ENCODE measurements at regions not wholly inside any gene's neighbourhood (a gene's known extent, or its start where the extent isn't known, plus 50 kb on each side); places are given as distances from the start of the nearest gene placed in this dataset.

- DNase-seq, result no peak
- POLR2A ChIA-PET, result no interaction called here
- intact Hi-C loops (cut with micrococcal nuclease), result no loop called here
- H3K27ac Mint-ChIP-seq, result no peak overlapping the region
- no peaks in the 10 kb centered on the region for H3K36me3 Mint-ChIP-seq
- peaks cover 11% of the 10 kb centered on the region for H3K27me3 Mint-ChIP-seq
- no peaks in the 10 kb centered on the region for H3K9me3 Mint-ChIP-seq
- H3K4me3 Mint-ChIP-seq, result no peak overlapping the region
- H3K4me1 Mint-ChIP-seq (ENCODE audit: low read depth), result no peaks in the 10 kb centered on the region
- CTCF ChIA-PET, result no interaction called here
These were observed 51.1 kb upstream of the RFPL3 start for GRCh38 chr22:32306561-32306960.

DNA sequence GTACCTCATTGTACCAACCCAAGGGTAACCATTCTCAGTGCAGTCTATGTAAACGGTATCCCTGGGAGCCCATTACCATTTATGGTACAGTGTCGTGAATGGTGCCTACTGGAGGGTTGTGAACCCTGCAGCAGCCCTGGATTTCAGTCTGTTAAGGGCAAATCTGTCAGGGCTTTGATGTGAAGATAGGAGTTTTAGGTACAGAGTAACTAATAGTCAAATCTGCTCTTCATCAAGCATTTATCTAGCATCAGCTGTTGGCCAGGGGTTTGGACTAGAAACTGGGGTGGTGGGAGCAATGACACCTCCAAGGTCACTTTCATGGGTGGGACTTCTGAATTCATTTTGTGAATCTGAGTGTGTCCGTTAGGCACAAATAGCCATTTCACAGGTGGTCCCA, 50.6 kb upstream of the RFPL3 start:
- ChIA-PET CTCF (interaction anchor here (0.6 kb wide), 1 partner anchor 41 kb away, joined by 3 read pairs; no protein-coding TSS in a partner anchor), POLR2A (no interaction called here)
- Mint-ChIP-seq H3K27ac (no peak overlapping the region), H3K27me3 (peaks cover 11% of the 10 kb centered on the region), H3K36me3 (no peaks in the 10 kb centered on the region), H3K9me3 (no peaks in the 10 kb centered on the region), H3K4me1 (ENCODE audit: low read depth) (no peaks in the 10 kb centered on the region), H3K4me3 (no peak overlapping the region)
- no peak for DNase-seq
- intact Hi-C loops (cut with micrococcal nuclease), result no loop called here

DNA sequence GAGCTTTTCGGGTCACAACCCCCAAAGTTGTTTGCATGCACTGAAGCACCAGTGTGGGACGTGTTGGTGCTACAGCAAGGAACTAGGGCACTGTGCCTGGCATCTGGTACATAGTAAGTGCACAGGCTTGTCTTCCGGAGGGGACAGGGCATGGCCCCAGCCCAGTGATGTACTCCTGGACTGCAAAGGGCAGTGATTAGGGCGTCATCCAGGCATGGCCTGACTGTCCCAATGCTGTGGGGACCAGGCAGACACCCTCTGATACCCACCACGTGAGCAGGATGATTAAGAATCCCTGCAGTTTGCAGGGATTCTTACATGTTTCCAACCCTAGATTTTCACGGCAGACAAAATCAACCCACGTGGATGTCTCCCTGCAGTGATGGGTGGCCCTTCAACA, 50.0 kb upstream of the RFPL3 start:
- no peak overlapping the region for H3K4me3 Mint-ChIP-seq
- CTCF ChIA-PET, result interaction anchor here (0.6 kb wide), 1 partner anchor 40 kb away, joined by 3 read pairs; no protein-coding TSS in a partner anchor

More for the DNA sequence above, 50.0 kb upstream of the RFPL3 start:
- no peaks in the 10 kb centered on the region for H3K4me1 Mint-ChIP-seq (ENCODE audit: low read depth)
- intact Hi-C loops (cut with micrococcal nuclease), result no loop called here
- peaks cover 11% of the 10 kb centered on the region for H3K27me3 Mint-ChIP-seq
- no peak overlapping the region for H3K27ac Mint-ChIP-seq
- H3K36me3 Mint-ChIP-seq, result no peaks in the 10 kb centered on the region
- DNase-seq, result no peak
- no peaks in the 10 kb centered on the region for H3K9me3 Mint-ChIP-seq
- POLR2A ChIA-PET, result no interaction called here
